ENCODE measurements at regions not wholly inside any gene's neighbourhood (a gene's known extent, or its start where the extent isn't known, plus 50 kb on each side); places are given as distances from the start of the nearest gene placed in this dataset.

DNA sequence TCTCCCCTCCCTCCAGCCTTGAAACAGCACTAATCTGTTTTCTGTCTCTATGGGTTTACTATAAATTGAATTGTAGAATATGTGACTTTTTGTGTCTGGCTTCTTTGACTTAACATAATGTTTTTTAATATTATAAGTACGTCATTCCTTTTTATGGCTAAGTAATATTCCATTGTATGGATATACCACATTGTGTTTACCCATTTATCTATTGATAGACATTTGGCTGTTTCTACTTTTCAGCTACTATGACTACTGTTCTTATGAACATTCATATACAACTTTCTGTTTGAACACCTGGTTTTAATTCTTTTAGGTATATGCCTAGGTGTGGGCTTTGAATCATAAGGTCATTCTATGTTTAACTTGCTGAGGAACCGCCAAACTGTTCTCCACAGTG, 961.9 kb downstream of the CDH8 start:
- TF ChIP-seq, protein P1, sequence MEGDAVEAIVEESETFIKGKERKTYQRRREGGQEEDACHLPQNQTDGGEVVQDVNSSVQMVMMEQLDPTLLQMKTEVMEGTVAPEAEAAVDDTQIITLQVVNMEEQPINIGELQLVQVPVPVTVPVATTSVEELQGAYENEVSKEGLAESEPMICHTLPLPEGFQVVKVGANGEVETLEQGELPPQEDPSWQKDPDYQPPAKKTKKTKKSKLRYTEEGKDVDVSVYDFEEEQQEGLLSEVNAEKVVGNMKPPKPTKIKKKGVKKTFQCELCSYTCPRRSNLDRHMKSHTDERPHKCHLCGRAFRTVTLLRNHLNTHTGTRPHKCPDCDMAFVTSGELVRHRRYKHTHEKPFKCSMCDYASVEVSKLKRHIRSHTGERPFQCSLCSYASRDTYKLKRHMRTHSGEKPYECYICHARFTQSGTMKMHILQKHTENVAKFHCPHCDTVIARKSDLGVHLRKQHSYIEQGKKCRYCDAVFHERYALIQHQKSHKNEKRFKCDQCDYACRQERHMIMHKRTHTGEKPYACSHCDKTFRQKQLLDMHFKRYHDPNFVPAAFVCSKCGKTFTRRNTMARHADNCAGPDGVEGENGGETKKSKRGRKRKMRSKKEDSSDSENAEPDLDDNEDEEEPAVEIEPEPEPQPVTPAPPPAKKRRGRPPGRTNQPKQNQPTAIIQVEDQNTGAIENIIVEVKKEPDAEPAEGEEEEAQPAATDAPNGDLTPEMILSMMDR (IDR thresholded peaks at IDR 0.05), result no peak
- no peak for TF ChIP-seq POLR2A (IDR thresholded peaks at IDR 0.05)
